HUES48 (cell line): ENCODE measurements at regions not wholly inside any gene's neighbourhood (a gene's known extent, or its start where the extent isn't known, plus 50 kb on each side); places are given as distances from the start of the nearest gene placed in this dataset.

Source experiments
- H3K27ac ChIP-seq: one replicate; pipeline ENCODE4 v1.7.0; 2013; ENCODE audit warnings: low read depth, low read length, inconsistent platforms
- H3K27me3 ChIP-seq: 2 replicates; pipeline ENCODE4 v1.6.1; 2013; ENCODE audit warnings: mild to moderate bottlenecking, low read length; ENCODE audit not compliant: control insufficient read depth, insufficient read depth
- H3K36me3 ChIP-seq: 2 replicates; pipeline ENCODE4 v1.6.1; 2013; ENCODE audit warnings: low read length; ENCODE audit not compliant: control insufficient read depth, insufficient read depth
- H3K4me1 ChIP-seq: 2 replicates; pipeline ENCODE4 v1.6.1; 2013; ENCODE audit warnings: mild to moderate bottlenecking, low read length; ENCODE audit not compliant: control insufficient read depth, insufficient read depth
- H3K4me3 ChIP-seq: 2 replicates; pipeline ENCODE4 v1.5.1; 2013; ENCODE audit warnings: mild to moderate bottlenecking, low read depth, low read length
- H3K9ac ChIP-seq: 2 replicates; pipeline ENCODE4 v1.6.1; 2013; ENCODE audit warnings: mild to moderate bottlenecking, low read depth, low read length, moderate library complexity
- H3K9me3 ChIP-seq: 2 replicates; pipeline ENCODE4 v1.6.1; 2013; ENCODE audit warnings: low read length; ENCODE audit not compliant: control insufficient read depth, insufficient read depth

DNA sequence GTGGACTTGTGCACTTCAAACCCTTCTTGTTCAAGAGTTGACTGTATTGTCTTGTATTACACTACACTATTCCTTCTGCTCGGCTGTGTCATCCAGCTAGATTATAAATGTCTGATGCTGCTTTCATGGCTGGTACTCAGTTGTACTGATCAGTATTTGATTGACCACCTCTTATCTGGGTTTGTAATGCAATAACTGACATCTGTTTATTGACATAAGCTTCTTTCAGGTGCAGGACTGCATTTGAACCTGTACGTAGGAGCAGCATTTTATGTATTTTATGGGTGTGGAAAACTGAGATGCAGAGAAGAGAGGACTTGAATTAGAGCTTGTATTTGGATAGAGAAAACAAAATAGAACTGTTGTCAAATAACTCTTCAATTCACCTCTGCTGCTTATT is 309.2 kb downstream of the FGF9 start:
- Histone ChIP-seq H3K27ac (no peak overlapping the region), H3K4me1 (no peaks in the 10 kb centered on the region), H3K9me3 (no peaks in the 10 kb centered on the region), H3K9ac (no peak overlapping the region), H3K27me3 (no peaks in the 10 kb centered on the region), H3K36me3 (no peaks in the 10 kb centered on the region), H3K4me3 (no peak overlapping the region)

DNA sequence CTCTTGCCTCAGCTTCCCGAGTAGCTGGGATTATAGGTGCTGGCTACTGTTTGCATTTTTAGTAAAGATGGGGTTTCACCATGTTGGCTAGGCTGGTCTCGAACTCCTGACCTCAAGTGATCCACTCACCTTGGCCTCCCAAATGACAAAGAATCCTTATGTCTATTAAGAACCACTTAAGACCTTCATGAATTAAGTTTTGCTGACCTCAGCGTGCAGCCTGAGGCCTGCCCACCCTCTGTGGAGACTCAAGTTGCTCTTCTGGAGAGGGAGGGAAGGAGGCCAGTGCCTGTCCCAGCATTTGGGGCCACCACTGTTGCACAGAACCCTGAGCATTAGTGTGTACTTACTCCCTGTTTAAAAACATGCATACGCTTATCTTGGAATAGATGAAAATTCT is 313.3 kb downstream of the FGF9 start:
- no peak overlapping the region for H3K9ac ChIP-seq
- no peaks in the 10 kb centered on the region for H3K36me3 ChIP-seq
- no peaks in the 10 kb centered on the region for H3K4me1 ChIP-seq
- no peaks in the 10 kb centered on the region for H3K9me3 ChIP-seq
- no peaks in the 10 kb centered on the region for H3K27me3 ChIP-seq
- H3K4me3 ChIP-seq, result no peak overlapping the region
- no peak overlapping the region for H3K27ac ChIP-seq

DNA sequence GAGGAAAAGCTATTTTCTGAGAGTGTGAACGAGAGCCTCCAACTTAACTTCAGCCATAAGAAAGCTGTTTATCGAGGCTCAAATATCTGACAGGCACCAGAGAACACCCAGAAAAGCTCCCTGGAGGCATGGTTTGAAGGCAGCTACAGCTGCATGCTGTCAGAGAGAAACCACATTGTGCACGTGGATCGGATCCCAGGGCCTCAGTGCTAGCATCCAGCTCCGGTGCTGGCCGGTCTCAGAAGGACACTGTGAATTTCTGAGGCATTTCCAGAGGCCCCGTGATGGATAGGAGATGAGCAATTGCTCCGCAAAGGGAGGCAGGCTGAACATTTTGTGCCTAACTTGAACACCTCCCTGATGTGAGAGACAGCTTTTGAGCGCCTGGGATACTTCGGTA is 315.7 kb downstream of the FGF9 start:
- H3K27ac ChIP-seq, result no peak overlapping the region

DNA sequence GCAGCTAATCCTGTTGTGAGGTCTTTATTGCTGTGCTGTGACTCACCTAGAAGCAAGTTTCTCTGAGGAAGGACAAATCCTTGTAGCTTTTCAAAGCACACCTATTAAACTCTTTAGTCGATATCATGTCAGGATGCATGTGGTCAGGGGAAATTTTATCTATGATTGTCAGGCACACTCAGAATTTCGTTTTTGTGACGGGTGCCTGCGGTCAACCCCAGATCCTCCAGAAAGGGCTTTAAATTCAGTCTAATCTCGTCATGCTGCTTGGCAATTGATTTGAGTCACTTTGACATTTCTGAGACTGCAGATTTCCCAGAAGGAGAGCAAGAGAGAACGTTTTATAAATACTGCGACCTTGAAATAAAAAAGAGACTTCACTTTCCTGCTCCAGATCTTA is 316.9 kb downstream of the FGF9 start:
- no peak overlapping the region for H3K4me3 ChIP-seq
- no peak overlapping the region for H3K9ac ChIP-seq
- no peak overlapping the region for H3K27ac ChIP-seq
- no peaks in the 10 kb centered on the region for H3K36me3 ChIP-seq
- H3K9me3 ChIP-seq, result no peaks in the 10 kb centered on the region
- H3K4me1 ChIP-seq, result no peaks in the 10 kb centered on the region
- no peaks in the 10 kb centered on the region for H3K27me3 ChIP-seq

More for the DNA sequence above, 315.7 kb downstream of the FGF9 start:
- Histone ChIP-seq H3K27me3 (no peaks in the 10 kb centered on the region), H3K4me3 (no peak overlapping the region), H3K9me3 (no peaks in the 10 kb centered on the region), H3K4me1 (no peaks in the 10 kb centered on the region), H3K36me3 (no peaks in the 10 kb centered on the region), H3K9ac (no peak overlapping the region)

DNA sequence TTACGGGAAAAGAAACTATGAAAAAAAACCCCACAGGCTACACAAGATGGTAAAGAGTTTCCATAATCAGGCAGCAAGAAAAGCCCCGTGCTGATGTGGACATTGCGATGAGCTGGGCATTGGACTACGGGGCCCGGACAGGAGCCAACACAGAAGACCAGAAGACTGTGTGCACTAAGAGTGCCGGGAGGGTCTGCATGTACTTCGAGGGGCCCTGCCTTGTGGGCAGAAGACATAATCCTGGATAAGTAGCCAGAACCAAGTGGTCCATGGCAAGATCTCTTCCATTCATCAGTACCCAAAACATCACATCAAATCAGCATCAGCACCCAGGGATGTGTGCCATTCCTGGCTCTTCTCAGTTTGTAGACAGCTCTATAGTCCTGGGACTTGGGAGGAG is 317.8 kb downstream of the FGF9 start:
- no peak overlapping the region for H3K9ac ChIP-seq
- no peak overlapping the region for H3K4me3 ChIP-seq
- no peaks in the 10 kb centered on the region for H3K36me3 ChIP-seq
- H3K9me3 ChIP-seq, result no peaks in the 10 kb centered on the region
- H3K27ac ChIP-seq, result no peak overlapping the region
- no peaks in the 10 kb centered on the region for H3K4me1 ChIP-seq
- no peaks in the 10 kb centered on the region for H3K27me3 ChIP-seq

DNA sequence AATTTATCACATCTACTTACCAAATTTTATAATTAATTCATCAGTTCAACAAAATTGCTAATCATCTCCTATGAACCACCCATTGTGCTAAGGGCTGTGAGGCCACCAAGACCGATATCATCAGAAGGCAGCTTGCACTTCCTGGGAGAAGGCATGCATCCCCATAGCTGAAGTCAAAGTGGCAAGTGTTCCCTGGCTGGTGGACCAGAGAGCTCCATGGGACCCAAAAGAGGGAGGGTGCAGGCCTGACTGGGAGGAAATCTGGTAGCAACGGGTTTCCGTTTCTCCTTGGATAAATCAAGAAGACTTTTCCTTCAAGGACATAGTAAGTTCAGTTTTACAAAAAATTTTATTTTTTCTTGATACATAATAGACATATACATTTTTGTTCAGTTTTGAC is 325.2 kb downstream of the FGF9 start:
- H3K36me3 ChIP-seq, result no peaks in the 10 kb centered on the region
- H3K4me3 ChIP-seq, result no peak overlapping the region
- H3K4me1 ChIP-seq, result no peaks in the 10 kb centered on the region
- H3K9ac ChIP-seq, result no peak overlapping the region
- H3K9me3 ChIP-seq, result no peaks in the 10 kb centered on the region
- no peaks in the 10 kb centered on the region for H3K27me3 ChIP-seq
- no peak overlapping the region for H3K27ac ChIP-seq

DNA sequence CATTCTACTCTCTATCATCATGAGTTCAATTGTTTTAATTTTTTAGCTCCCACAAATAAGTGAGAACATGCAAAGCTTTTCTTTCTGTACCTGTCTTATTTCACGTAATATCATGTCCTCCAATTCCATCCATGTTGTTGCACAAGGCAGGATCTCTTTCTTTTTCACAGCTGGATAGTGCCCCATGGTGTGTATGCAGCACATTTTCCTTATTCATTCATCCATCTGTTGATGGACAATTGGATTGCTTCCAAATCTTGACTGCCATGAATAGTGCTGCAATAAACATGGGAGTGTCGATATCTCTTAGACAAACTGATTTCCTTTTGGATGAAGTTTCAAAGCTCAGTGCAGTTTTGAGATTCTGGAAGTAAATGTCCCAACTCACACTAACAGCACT is 326.9 kb downstream of the FGF9 start:
- Histone ChIP-seq H3K9ac (no peak overlapping the region), H3K9me3 (no peaks in the 10 kb centered on the region), H3K27ac (no peak overlapping the region), H3K36me3 (no peaks in the 10 kb centered on the region), H3K4me3 (no peak overlapping the region), H3K4me1 (no peaks in the 10 kb centered on the region), H3K27me3 (no peaks in the 10 kb centered on the region)

DNA sequence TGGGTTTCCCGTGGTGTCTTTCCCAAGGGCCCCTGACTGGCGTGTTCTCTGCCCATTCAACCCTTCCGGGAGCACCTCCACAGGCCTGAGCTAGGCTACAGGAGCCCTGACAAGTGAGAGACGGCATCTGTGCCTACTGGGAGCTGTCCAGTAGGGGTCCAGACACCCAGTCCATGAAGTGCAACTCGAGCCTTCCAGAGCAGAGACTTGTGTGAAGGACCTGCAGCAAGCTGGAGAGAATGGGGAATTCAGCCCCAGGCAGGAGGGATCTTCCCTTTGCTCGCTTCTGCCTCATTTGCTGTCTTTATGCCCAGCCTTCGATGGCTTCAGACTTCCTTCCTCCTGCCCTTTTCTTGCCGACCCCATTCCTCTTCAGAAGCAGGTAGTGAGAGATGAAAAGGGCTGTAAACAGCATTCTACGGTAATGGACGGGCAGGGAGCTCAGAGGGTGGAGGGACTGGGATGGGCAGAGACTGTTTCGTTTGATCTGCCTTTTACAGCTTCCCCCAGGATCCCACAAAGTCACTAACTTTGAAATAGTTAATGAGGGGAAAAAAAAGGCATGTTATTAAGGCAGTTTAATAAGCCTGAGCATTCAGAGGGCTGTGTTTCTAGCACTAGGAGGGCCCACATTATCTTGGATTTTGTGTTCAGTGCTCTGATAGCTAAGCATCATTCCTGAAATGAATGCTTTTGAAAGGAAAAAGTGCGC is 327.6 kb downstream of the FGF9 start:
- Histone ChIP-seq H3K27ac (no peak overlapping the region), H3K27me3 (no peaks in the 10 kb centered on the region), H3K9me3 (no peaks in the 10 kb centered on the region), H3K9ac (no peak overlapping the region), H3K4me1 (no peaks in the 10 kb centered on the region), H3K36me3 (no peaks in the 10 kb centered on the region), H3K4me3 (no peak overlapping the region)

DNA sequence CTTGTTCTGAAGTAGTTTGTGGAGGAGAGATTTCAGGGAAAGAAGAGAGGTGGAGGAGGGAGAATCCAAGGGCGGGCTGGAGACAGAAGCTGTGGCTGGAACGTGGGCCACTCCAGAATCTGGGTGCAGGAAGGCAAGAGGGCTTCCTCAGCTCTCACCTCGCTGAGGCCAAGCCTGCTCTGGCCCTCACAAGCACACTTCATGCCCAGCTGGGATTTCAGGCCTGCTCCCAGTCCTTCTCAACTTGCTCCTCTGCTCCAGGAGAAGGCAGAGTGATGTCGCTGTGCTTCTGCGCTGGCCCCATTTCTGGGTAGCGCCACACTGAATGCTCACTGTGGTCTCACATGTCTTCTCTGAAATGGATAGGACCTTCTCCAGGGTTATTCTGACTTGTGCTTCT is 328.8 kb downstream of the FGF9 start:
- Histone ChIP-seq H3K9ac (no peak overlapping the region), H3K36me3 (no peaks in the 10 kb centered on the region), H3K4me1 (no peaks in the 10 kb centered on the region), H3K9me3 (no peaks in the 10 kb centered on the region), H3K4me3 (no peak overlapping the region), H3K27me3 (no peaks in the 10 kb centered on the region), H3K27ac (no peak overlapping the region)

DNA sequence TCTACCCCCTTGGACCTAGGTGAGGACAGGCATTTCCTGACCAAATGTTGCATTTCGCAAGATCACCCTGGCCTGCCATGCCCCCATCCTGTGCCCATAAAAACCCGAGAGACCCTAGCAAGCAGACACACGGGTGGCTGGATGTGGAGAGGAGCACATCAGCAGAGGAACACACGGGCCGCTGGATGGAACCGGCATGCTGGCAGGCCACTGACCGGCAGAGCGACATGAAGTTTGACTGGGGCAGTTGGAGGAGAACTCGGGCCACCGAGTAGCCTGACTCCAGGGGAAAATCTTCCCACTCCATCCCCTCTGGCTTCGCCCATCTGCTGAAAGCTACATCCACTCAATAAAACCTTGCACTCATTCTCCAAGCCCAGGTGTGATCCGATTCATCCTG is 329.3 kb downstream of the FGF9 start:
- Histone ChIP-seq H3K27me3 (no peaks in the 10 kb centered on the region), H3K4me1 (no peaks in the 10 kb centered on the region), H3K4me3 (no peak overlapping the region), H3K27ac (no peak overlapping the region), H3K9me3 (no peaks in the 10 kb centered on the region), H3K36me3 (no peaks in the 10 kb centered on the region), H3K9ac (no peak overlapping the region)

DNA sequence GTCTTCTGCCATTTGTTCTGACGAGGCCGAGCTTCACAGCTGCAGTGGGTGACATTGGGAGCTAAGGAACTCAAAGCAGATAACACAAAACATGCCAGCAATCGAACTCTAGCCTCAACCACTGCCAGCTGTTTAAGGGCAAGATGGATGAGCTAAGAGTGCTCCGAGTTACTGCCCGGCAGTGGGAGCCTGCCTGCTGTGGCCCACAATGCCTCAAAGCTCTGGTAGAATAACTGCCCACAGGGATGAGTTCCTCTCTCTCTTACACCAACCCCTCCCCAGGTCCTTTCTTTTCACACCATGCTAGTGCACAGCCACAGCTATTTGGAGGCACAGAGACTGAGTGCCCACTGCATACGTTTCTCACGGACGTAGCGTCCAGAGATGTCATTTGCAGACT is 330.5 kb downstream of the FGF9 start:
- Histone ChIP-seq H3K4me3 (no peak overlapping the region), H3K36me3 (no peaks in the 10 kb centered on the region), H3K27ac (no peak overlapping the region), H3K9ac (no peak overlapping the region), H3K27me3 (no peaks in the 10 kb centered on the region), H3K4me1 (no peaks in the 10 kb centered on the region), H3K9me3 (no peaks in the 10 kb centered on the region)

DNA sequence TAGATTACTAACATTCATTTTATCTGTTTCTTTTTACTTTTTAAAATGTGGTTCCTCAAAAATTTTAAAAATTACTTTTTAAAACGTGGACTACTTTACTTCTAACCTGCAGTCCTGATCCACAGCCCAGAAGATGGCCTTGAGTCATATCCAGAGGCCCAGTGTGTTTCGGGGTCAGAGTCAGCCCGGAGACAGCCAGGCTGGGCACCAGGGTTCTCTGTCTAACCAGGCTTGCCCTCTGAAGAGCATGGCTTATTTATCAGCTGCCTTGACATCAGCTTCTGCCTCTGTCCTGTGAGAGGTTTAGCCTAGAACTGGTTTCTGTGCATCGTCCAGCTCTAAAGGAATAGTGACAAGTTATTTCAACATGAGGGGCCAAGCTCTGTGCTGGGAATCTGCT is 332.0 kb downstream of the FGF9 start:
- no peaks in the 10 kb centered on the region for H3K4me1 ChIP-seq
- no peaks in the 10 kb centered on the region for H3K9me3 ChIP-seq
- H3K36me3 ChIP-seq, result no peaks in the 10 kb centered on the region
- no peak overlapping the region for H3K9ac ChIP-seq
- no peak overlapping the region for H3K27ac ChIP-seq
- no peak overlapping the region for H3K4me3 ChIP-seq
- no peaks in the 10 kb centered on the region for H3K27me3 ChIP-seq
